GM12878 (cell line): ENCODE measurements at regions not wholly inside any gene's neighbourhood (a gene's known extent, or its start where the extent isn't known, plus 50 kb on each side); places are given as distances from the start of the nearest gene placed in this dataset.

Experiments
- ATAC-seq: fragments of 200-7000 bp; cut with Tn5 transposase; 3 replicates; pipeline ENCODE4 v1.9.1; 2020; ENCODE audit warnings: mild to moderate bottlenecking, moderate library complexity
- BruUV-seq: library from RNA; stranded (reverse); fragments of 400-500 nt; replicated peaks from 2 replicates; lab custom pipeline; 2021; lab: Mats Ljungman, UMichigan
- CTCF ChIA-PET: fragments of 300-600 bp; sonication (Branson Sonifier 250); formaldehyde crosslinking; extraction: SDS; loops from one replicate; lab custom pipeline; 2021; ENCODE audit warnings: inconsistent platforms; lab: Yijun Ruan, JAX
- POLR2A ChIA-PET: fragments of 350-600 bp; formaldehyde crosslinking; extraction: SDS; loops from one replicate; lab custom pipeline; 2021; ENCODE audit warnings: inconsistent platforms; lab: Charles Lee
- RAD21 ChIA-PET: fragments of 300-600 bp; sonication (Branson Sonifier 250); formaldehyde crosslinking; loops from one replicate; lab custom pipeline; 2023; ENCODE audit warnings: antibody characterized with exemption; ENCODE audit not compliant: unreplicated experiment; lab: Charles Lee
- SMC1A ChIA-PET: fragments of 300-600 bp; sonication (Branson Sonifier 250); formaldehyde crosslinking; loops from one replicate; lab custom pipeline; 2023; ENCODE audit not compliant: unreplicated experiment, uncharacterized antibody; lab: Charles Lee
- DNase-seq: peaks from one replicate; pipeline ENCODE4 v3.0.0-alpha.2; 2011; ENCODE audit warnings: low read depth, low spot score
- FAIRE-seq: peaks from 3 replicates; lab custom pipeline; 2011; peaks lifted over from hg19 to GRCh38; lab: Jason Lieb, UNC
- H2AFZ ChIP-seq: 2 replicates; pipeline ENCODE4 v1.6.0; 2011; ENCODE audit warnings: low read depth, low read length, control low read depth; ENCODE audit not compliant: control insufficient read depth
- H3K27ac ChIP-seq: 2 replicates; pipeline ENCODE4 v1.5.1; 2011; ENCODE audit warnings: control low read depth; ENCODE audit not compliant: control insufficient read depth, insufficient read depth
- H3K27me3 ChIP-seq, 2 experiments: replicated peaks in 1 of 2; 2 replicates each; pipeline versions ENCODE4 v1.6.0 to v1.6.1; 2011; ENCODE audit warnings: low read length in 1 of 2; ENCODE audit not compliant: control insufficient read depth in 2 of 2, insufficient read depth in 2 of 2
- H3K36me3 ChIP-seq, 2 experiments: 2 replicates each; pipeline ENCODE4 v1.5.1; 2011; ENCODE audit warnings: low read length in 1 of 2; ENCODE audit not compliant: control insufficient read depth in 2 of 2, insufficient read depth in 2 of 2
- H3K4me1 ChIP-seq: 2 replicates; pipeline ENCODE4 v1.6.1; 2011; ENCODE audit warnings: mild to moderate bottlenecking, low read length, moderate library complexity, mixed read lengths; ENCODE audit not compliant: control insufficient read depth, insufficient read depth
- H3K4me2 ChIP-seq: 2 replicates; pipeline ENCODE4 v1.6.0; 2011; ENCODE audit warnings: control low read depth; ENCODE audit not compliant: control insufficient read depth, insufficient read depth
- H3K4me3 ChIP-seq: fragments of 200-600 bp; sonication (generic); 2 replicates; pipeline ENCODE4 v1.5.1; 2016
- H3K79me2 ChIP-seq: 2 replicates; pipeline ENCODE4 v1.6.0; 2011; ENCODE audit warnings: low read length; ENCODE audit not compliant: control insufficient read depth, insufficient read depth
- H3K9ac ChIP-seq: 2 replicates; pipeline ENCODE4 v1.8.0; 2011; ENCODE audit warnings: low read length, control low read depth, mixed read lengths; ENCODE audit not compliant: control insufficient read depth, insufficient read depth
- H3K9me3 ChIP-seq: replicated peaks from 3 replicates; pipeline ENCODE4 v1.5.1; 2011; ENCODE audit warnings: mild to moderate bottlenecking, low read length; ENCODE audit not compliant: control insufficient read depth, insufficient read depth
- H4K20me1 ChIP-seq: 2 replicates; pipeline ENCODE4 v1.6.0; 2011; ENCODE audit not compliant: control insufficient read depth, insufficient read depth
- BACH1 ChIP-seq: fragments of 450-650 bp; IDR thresholded peaks from 2 replicates; pipeline ENCODE4 v1.6.1; 2017; ENCODE audit warnings: mild to moderate bottlenecking, borderline replicate concordance
- CREB1 ChIP-seq: IDR thresholded peaks from 2 replicates; pipeline ENCODE4 v1.6.1; 2012; ENCODE audit warnings: low read depth, mild to moderate bottlenecking, inconsistent platforms
- NKRF ChIP-seq: fragments of 450-650 bp; conservative IDR thresholded peaks from 2 replicates; pipeline ENCODE4 v1.6.1; 2017; ENCODE audit warnings: mild to moderate bottlenecking, moderate library complexity
- RB1 ChIP-seq: fragments of 450-650 bp; formaldehyde crosslinking; IDR thresholded peaks from 2 replicates; pipeline ENCODE4 v1.6.1; 2017; ENCODE audit warnings: mild to moderate bottlenecking, borderline replicate concordance
- SRF ChIP-seq, 2 experiments: IDR thresholded peaks; 2 replicates each; pipeline ENCODE4 v1.6.1; 2011; ENCODE audit warnings: low read depth in 2 of 2, low read length in 2 of 2, mild to moderate bottlenecking in 1 of 2, moderate library complexity in 1 of 2
- TCF12 ChIP-seq: IDR thresholded peaks from 2 replicates; pipeline ENCODE4 v1.6.1; 2011; ENCODE audit warnings: low read depth, mild to moderate bottlenecking, low read length
- WGBS: methylation state at CpG from one replicate; pipeline ENCODE4 v1.1.6; 2016; ENCODE audit warnings: low lambda C conversion rate; ENCODE audit not compliant: insufficient replicate concordance, insufficient coverage; ENCODE audit errors: missing lambda C conversion rate; 5-methylcytosine and 5-hydroxymethylcytosine counted together
- in situ Hi-C: fragments of 300-500 bp; cut with MboI; formaldehyde crosslinking; loops from 9 replicates; pipeline ENCODE4 v1.14.3; 2018; ENCODE audit warnings: mixed read lengths
- intact Hi-C: fragments of 100-400 bp; cut with micrococcal nuclease; formaldehyde crosslinking; loops from one replicate; pipeline ENCODE4 v1.14.2; 2022; ENCODE audit not compliant: unreplicated experiment

GRCh38 chr1:101333186-101333585 is 96.4 kb downstream of the S1PR1 start:
- no peak overlapping the region for H3K27ac ChIP-seq
- H3K36me3 ChIP-seq, result no peaks in the 10 kb centered on the region
- FAIRE-seq, result no peak
- RAD21 ChIA-PET, result no interaction called here
- no peak overlapping the region for H2AFZ ChIP-seq
- H3K9ac ChIP-seq, result no peak overlapping the region
- no peak for ATAC-seq
- no peak overlapping the region for H3K4me3 ChIP-seq
- intact Hi-C loops (no loop called here), in situ Hi-C loops (no loop called here)
- H3K4me1 ChIP-seq, result no peaks in the 10 kb centered on the region
- BruUV-seq, result no TSS peak
- H3K9me3 ChIP-seq, result peaks cover 2% of the 10 kb centered on the region; the same call in 2 of the 3 replicates
- TF ChIP-seq CREB1 (no peak), SRF (IDR thresholded peaks at IDR 0.05; ENCODE audit: low read depth in 2 of 2, low read length in 2 of 2) (no peak), RB1 (no peak), TCF12 (no peak), NKRF (no peak), BACH1 (no peak)
- DNase-seq, result no peak
- CTCF ChIA-PET, result interaction anchor here (0.9 kb wide), 1 partner anchor 105 kb away, joined by 3 read pairs; no protein-coding TSS in a partner anchor
- H3K79me2 ChIP-seq, result no peaks in the 10 kb centered on the region
- SMC1A ChIA-PET, result interaction anchor here (0.7 to 1.4 kb wide), 3 partner anchors 13 to 122 kb away, joined by 3 to 4 read pairs (median 3); no protein-coding TSS in a partner anchor
- WGBS, result 67% methylated on average over 4 of the region's 4 CpGs
- no peaks in the 10 kb centered on the region for H4K20me1 ChIP-seq
- no peak overlapping the region for H3K4me2 ChIP-seq
- no peaks in the 10 kb centered on the region for H3K27me3 ChIP-seq
- POLR2A ChIA-PET, result no interaction called here
